HepG2 (cell line): ENCODE measurements at regions not wholly inside any gene's neighbourhood (a gene's known extent, or its start where the extent isn't known, plus 50 kb on each side); places are given as distances from the start of the nearest gene placed in this dataset.

Source experiments
- ATAC-seq: fragments of 200-7000 bp; cut with Tn5 transposase; 3 replicates; pipeline ENCODE4 v1.9.1; 2020; ENCODE audit warnings: mild to moderate bottlenecking, moderate library complexity
- BruUV-seq: library from RNA; stranded (reverse); fragments of 400-500 nt; replicated peaks from 2 replicates; lab custom pipeline; 2021; lab: Mats Ljungman, UMichigan
- CTCF ChIA-PET: fragments of 300-600 bp; formaldehyde crosslinking; extraction: SDS; loops from one replicate; lab custom pipeline; 2021; ENCODE audit warnings: low total read pairs, inconsistent platforms, low intra/inter-chr PET ratio; lab: Yijun Ruan, JAX
- POLR2A ChIA-PET: fragments of 350-600 bp; sonication (Branson Sonifier 250); formaldehyde crosslinking; loops from one replicate; lab custom pipeline; 2020; ENCODE audit warnings: antibody characterized with exemption, inconsistent platforms; lab: Yijun Ruan, JAX
- DNase-seq: peaks from one replicate; pipeline ENCODE4 v3.0.0-alpha.2; 2015; ENCODE audit warnings: low spot score
- FAIRE-seq: peaks from 3 replicates; lab custom pipeline; 2011; peaks lifted over from hg19 to GRCh38; lab: Jason Lieb, UNC
- H2AFZ ChIP-seq: one replicate; pipeline ENCODE4 v1.6.1; 2011; ENCODE audit warnings: low read length, inconsistent platforms
- H3K27ac ChIP-seq: fragments of 300-600 bp; 3 replicates; pipeline ENCODE4 v1.8.0; 2011; ENCODE audit warnings: mixed run types, mild to moderate bottlenecking, mixed read lengths, low read length, inconsistent platforms; ENCODE audit not compliant: insufficient read depth; ENCODE audit errors: extremely low read length
- H3K27me3 ChIP-seq, 2 experiments: fragments of 200-600 bp in 1 of 2; 2 replicates in 1 of 2; 3 replicates in 1 of 2; pipeline versions ENCODE4 v1.6.0 to v1.8.0; 2011; ENCODE audit warnings: low read length in 2 of 2, mild to moderate bottlenecking in 2 of 2, moderate library complexity in 2 of 2, inconsistent platforms in 1 of 2; ENCODE audit not compliant: insufficient read depth in 2 of 2, control insufficient read depth in 1 of 2
- H3K36me3 ChIP-seq, 2 experiments: fragments of 200-600 bp in 1 of 2; replicated peaks in 1 of 2; 2 replicates in 1 of 2; 3 replicates in 1 of 2; pipeline versions ENCODE4 v1.5.1 to v1.8.0; 2011; ENCODE audit warnings: low read length in 2 of 2, inconsistent platforms in 1 of 2; ENCODE audit not compliant: insufficient read depth in 2 of 2, control insufficient read depth in 1 of 2
- H3K4me1 ChIP-seq: 2 replicates; pipeline ENCODE4 v1.5.1; 2012; ENCODE audit warnings: low read length, inconsistent platforms; ENCODE audit not compliant: insufficient read depth
- H3K4me2 ChIP-seq: 2 replicates; pipeline ENCODE4 v1.6.0; 2011; ENCODE audit warnings: low read depth, low read length, inconsistent platforms
- H3K4me3 ChIP-seq, 3 experiments: fragments of 200-600 bp in 1 of 3; sonication (generic), shearing (Covaris generic) in 1 of 3; replicated peaks in 1 of 3; 2 replicates each; pipeline ENCODE4 v1.5.1; 2011 to 2016; ENCODE audit warnings: low read length in 3 of 3, inconsistent platforms in 2 of 3, low read depth in 2 of 3, mild to moderate bottlenecking in 2 of 3, control low read depth in 1 of 3, mixed read lengths in 1 of 3; ENCODE audit not compliant: insufficient read depth in 1 of 3
- H3K79me2 ChIP-seq: one replicate; pipeline ENCODE4 v1.6.1; 2011; ENCODE audit warnings: low read length, inconsistent platforms; ENCODE audit not compliant: insufficient read depth
- H3K9ac ChIP-seq: 2 replicates; pipeline ENCODE4 v1.6.0; 2011; ENCODE audit warnings: mild to moderate bottlenecking, low read depth, low read length, inconsistent platforms; ENCODE audit not compliant: insufficient read depth
- H3K9me3 ChIP-seq: 2 replicates; pipeline ENCODE4 v1.5.1; 2012; ENCODE audit warnings: mild to moderate bottlenecking, low read length
- H4K20me1 ChIP-seq: 2 replicates; pipeline ENCODE4 v1.6.0; 2011; ENCODE audit warnings: inconsistent platforms, mild to moderate bottlenecking, low read length, moderate library complexity; ENCODE audit not compliant: insufficient read depth
- ARNTL ChIP-seq: sonication (generic); formaldehyde crosslinking; IDR thresholded peaks from 2 replicates; pipeline ENCODE4 v1.4.0; 2020; ENCODE audit warnings: mild to moderate bottlenecking, missing genetic modification reagents
- CCDC6 ChIP-seq: sonication (generic); formaldehyde crosslinking; IDR thresholded peaks from 2 replicates; pipeline ENCODE4 v1.8.1; 2022; ENCODE audit warnings: mild to moderate bottlenecking, missing genetic modification reagents, moderate library complexity
- HMGA1 ChIP-seq: sonication (generic); formaldehyde crosslinking; conservative IDR thresholded peaks from 2 replicates; pipeline ENCODE4 v1.4.0; 2020; ENCODE audit warnings: missing genetic modification reagents
- JUN ChIP-seq: sonication (generic); formaldehyde crosslinking; IDR thresholded peaks from 2 replicates; pipeline ENCODE4 v1.4.0; 2020; ENCODE audit warnings: mild to moderate bottlenecking, missing genetic modification reagents
- RCOR2 ChIP-seq: IDR thresholded peaks from 2 replicates; pipeline ENCODE4 v1.6.1; 2016; ENCODE audit warnings: missing biosample characterization, missing genetic modification reagents
- RELA ChIP-seq: sonication (generic); formaldehyde crosslinking; IDR thresholded peaks from 2 replicates; pipeline ENCODE4 v1.4.0; 2020; ENCODE audit warnings: missing genetic modification reagents
- SAP130 ChIP-seq: IDR thresholded peaks from 2 replicates; pipeline ENCODE4 v1.6.1; 2016; ENCODE audit warnings: low read depth
- TERF1 ChIP-seq: sonication (generic); formaldehyde crosslinking; IDR thresholded peaks from 2 replicates; pipeline ENCODE4 v1.8.0; 2022; ENCODE audit warnings: mild to moderate bottlenecking, missing genetic modification reagents, moderate library complexity
- XBP1 ChIP-seq: sonication (generic); formaldehyde crosslinking; IDR thresholded peaks from 2 replicates; pipeline ENCODE4 v1.5.0; 2020; ENCODE audit warnings: missing genetic modification reagents
- ZNF337 ChIP-seq: sonication (generic); formaldehyde crosslinking; IDR thresholded peaks from 2 replicates; pipeline ENCODE4 v1.5.1; 2020; ENCODE audit warnings: missing genetic modification reagents, low read depth, mild to moderate bottlenecking, borderline replicate concordance
- ZNF558 ChIP-seq: sonication (generic); formaldehyde crosslinking; IDR thresholded peaks from 2 replicates; pipeline ENCODE4 v1.9.0; 2022; ENCODE audit warnings: mild to moderate bottlenecking, missing genetic modification reagents, borderline replicate concordance
- ZNF576 ChIP-seq: sonication (generic); formaldehyde crosslinking; IDR thresholded peaks from 2 replicates; pipeline ENCODE4 v1.4.0; 2020; ENCODE audit warnings: mild to moderate bottlenecking, missing genetic modification reagents
- ZNF775 ChIP-seq: sonication (generic); formaldehyde crosslinking; IDR thresholded peaks from 2 replicates; pipeline ENCODE4 v1.4.0; 2020; ENCODE audit warnings: missing genetic modification reagents, mild to moderate bottlenecking, moderate library complexity, borderline replicate concordance
- ZSCAN30 ChIP-seq: sonication (generic); formaldehyde crosslinking; IDR thresholded peaks from 2 replicates; pipeline ENCODE4 v1.5.0; 2020; ENCODE audit warnings: mild to moderate bottlenecking, missing genetic modification reagents
- WGBS: methylation state at CpG from one replicate; pipeline ENCODE4 v1.1.6; 2017; ENCODE audit warnings: low lambda C conversion rate; 5-methylcytosine and 5-hydroxymethylcytosine counted together
- in situ Hi-C: cut with HindIII; loops from 2 replicates; pipeline ENCODE4 v1.10.0; 2017; ENCODE audit warnings: low pct_unique_long_range_greater_than_20kb; ENCODE audit not compliant: extremely low pct_ligation_motif_present
- intact Hi-C: fragments of 100-400 bp; cut with micrococcal nuclease; formaldehyde crosslinking; loops from one replicate; pipeline ENCODE4 v1.10.0; 2022; ENCODE audit not compliant: unreplicated experiment

DNA sequence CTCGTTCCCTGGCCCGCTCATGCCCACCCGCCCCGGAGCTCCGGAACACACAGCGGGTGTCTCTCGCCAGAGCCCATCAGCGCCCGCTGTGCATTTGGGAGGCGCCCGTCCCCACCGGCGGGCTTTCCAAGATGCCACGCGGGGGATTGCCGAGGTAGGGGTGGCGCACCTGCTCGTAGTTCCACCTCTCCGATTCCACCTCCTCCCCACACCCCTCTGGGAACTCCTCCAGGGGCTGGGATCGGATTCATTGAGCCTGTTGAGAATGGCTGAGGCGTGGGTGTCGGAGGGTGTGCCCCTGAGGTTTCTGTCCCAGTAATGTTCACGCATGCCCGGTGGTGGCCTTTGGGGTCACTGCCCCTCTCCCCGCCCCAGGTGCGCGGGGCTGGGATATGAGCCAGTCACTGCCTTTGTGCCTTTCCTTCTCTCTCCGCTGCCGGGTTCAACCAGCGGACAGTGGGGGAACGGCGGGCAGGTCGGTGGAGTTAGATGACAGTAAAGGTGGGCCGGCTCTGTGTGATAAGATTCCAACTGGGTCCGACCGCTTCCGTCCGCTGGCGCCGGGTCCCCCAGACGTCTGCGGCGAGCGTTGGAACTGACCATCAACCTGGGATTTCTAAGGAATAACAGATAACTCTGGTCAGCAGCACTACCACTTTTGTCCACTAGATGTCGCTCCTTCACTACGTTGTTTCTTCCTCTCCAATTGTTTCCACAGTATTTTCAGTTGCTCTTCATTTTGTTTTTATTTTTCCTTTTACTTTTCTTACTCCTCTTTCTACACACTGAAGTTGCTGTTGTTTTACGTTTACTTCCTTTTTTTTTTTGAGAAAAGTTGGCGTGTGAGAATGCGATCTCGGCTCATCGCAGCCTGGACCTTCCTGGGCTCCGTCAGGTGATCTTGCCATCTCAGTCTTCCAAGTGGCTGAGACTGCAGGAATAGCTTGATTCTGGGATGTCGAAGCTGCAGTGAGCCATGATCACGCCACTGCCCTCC is 178.1 kb upstream of the ALG10B start (continued):
- TF ChIP-seq TERF1 (CRISPR knock-in tag) = no peak
- 0 out of 2 replicates have a peak, but pooled peaks have one; percentile 13 for TF ChIP-seq SAP130 (CRISPR knock-in tag)
- no peak for TF ChIP-seq ZNF775

DNA sequence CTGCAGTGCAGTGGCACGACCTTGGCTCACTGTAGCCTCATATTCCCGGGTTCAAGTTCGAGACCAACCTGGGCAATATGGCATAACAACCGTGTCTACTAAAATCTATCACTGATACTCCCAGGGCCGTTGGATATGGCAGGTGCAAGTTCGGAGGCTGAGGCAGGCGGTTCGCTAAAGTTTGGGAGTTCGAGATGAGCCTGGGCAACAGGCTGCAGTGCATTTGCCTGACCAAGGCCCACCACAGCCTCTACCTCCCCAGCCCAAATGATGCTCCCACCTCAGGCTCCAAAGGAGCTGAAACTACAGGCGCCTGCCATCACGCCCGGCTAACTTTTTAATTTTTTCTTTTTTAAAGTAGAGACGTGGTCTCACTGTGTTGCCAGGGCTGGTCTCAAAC is 177.1 kb upstream of the ALG10B start:
- no peaks in the 10 kb centered on the region for H3K9me3 ChIP-seq
- no peak for FAIRE-seq
- POLR2A ChIA-PET = no interaction called here
- no peaks in the 10 kb centered on the region for H3K4me1 ChIP-seq
- H3K4me2 ChIP-seq = no peak overlapping the region
- H4K20me1 ChIP-seq = no peaks in the 10 kb centered on the region
- CTCF ChIA-PET = interaction anchor here (1.1 to 1.3 kb wide), 2 partner anchors 86 to 177 kb away, joined by 8 to 9 read pairs; partner anchors contain the start of gene ALG10B
- no peak for DNase-seq
- intact Hi-C loops = loop anchor here (10.0 kb wide), 3 partner anchors 55 to 965 kb away; no protein-coding TSS in a partner anchor
- H3K9ac ChIP-seq = no peak overlapping the region
- no peak overlapping the region for H3K4me3 ChIP-seq
- TF ChIP-seq JUN (CRISPR knock-in tag) (no peak), CCDC6 (CRISPR knock-in tag) (no peak), ZSCAN30 (no peak), RCOR2 (no peak), XBP1 (CRISPR knock-in tag) (no peak), ZNF337 (CRISPR knock-in tag) (no peak), ZNF576 (no peak), RELA (CRISPR knock-in tag) (no peak), HMGA1 (no peak), ARNTL (CRISPR knock-in tag) (no peak), ZNF558 (CRISPR knock-in tag) (no peak)
- H3K27me3 ChIP-seq = no peaks in the 10 kb centered on the region
- BruUV-seq = no TSS peak
- H3K36me3 ChIP-seq = no peaks in the 10 kb centered on the region
- 69% methylated on average over 12 of the region's 13 CpGs for WGBS
- H2AFZ ChIP-seq = no peak overlapping the region
- no peaks in the 10 kb centered on the region for H3K79me2 ChIP-seq
- H3K27ac ChIP-seq = no peak overlapping the region
- in situ Hi-C loops = loop anchor here (5.0 to 25.0 kb wide), 2 partner anchors 87 to 773 kb away; partner anchors contain the start of gene CPNE8
- no peak for ATAC-seq
